Endothelial cell of umbilical vein (primary cell): ENCODE measurements at regions not wholly inside any gene's neighbourhood (a gene's known extent, or its start where the extent isn't known, plus 50 kb on each side); places are given as distances from the start of the nearest gene placed in this dataset.

Source experiments
- BruUV-seq: library from RNA; stranded (reverse); fragments of 400-500 nt; replicated peaks from 2 replicates; lab custom pipeline; 2021; lab: Mats Ljungman, UMichigan
- CTCF ChIA-PET: fragments of 300-600, 350-600 bp; sonication (Branson Sonifier 250); formaldehyde crosslinking; loops from one replicate; lab custom pipeline; 2021; ENCODE audit warnings: antibody characterized with exemption, inconsistent platforms; lab: Charles Lee
- POLR2A ChIA-PET: fragments of 300-600, 350-600 bp; sonication (Branson Sonifier 250); formaldehyde crosslinking; loops from one replicate; lab custom pipeline; 2021; ENCODE audit warnings: antibody characterized with exemption, inconsistent platforms; lab: Charles Lee
- DNase-seq: peaks from one replicate; pipeline ENCODE4 v3.0.0-alpha.2; 2011; ENCODE audit warnings: low read depth, low spot score
- FAIRE-seq: peaks from 2 replicates; lab custom pipeline; 2011; peaks lifted over from hg19 to GRCh38; lab: Jason Lieb, UNC
- H2AFZ ChIP-seq: 2 replicates; pipeline ENCODE4 v1.6.0; 2012; ENCODE audit warnings: low read depth, low read length, control low read depth, inconsistent platforms
- H3K27ac ChIP-seq: 2 replicates; pipeline ENCODE4 v1.5.1; 2011; ENCODE audit warnings: low read depth, mild to moderate bottlenecking, control low read depth, low read length, moderate library complexity; ENCODE audit not compliant: insufficient read depth
- H3K27me3 ChIP-seq, 2 experiments: 2 replicates each; pipeline versions ENCODE4 v1.6.0 to v1.6.1; 2011; ENCODE audit warnings: low read length in 2 of 2, mixed read lengths in 1 of 2; ENCODE audit not compliant: control insufficient read depth in 2 of 2, insufficient read depth in 2 of 2
- H3K36me3 ChIP-seq, 2 experiments: 2 replicates in 1 of 2; 3 replicates in 1 of 2; pipeline ENCODE4 v1.5.1; 2011; ENCODE audit warnings: low read length in 2 of 2, mild to moderate bottlenecking in 1 of 2, moderate library complexity in 1 of 2; ENCODE audit not compliant: control insufficient read depth in 2 of 2, insufficient read depth in 2 of 2; ENCODE audit errors: extremely low read depth in 1 of 2
- H3K4me1 ChIP-seq: 3 replicates; pipeline ENCODE4 v1.5.1; 2011; ENCODE audit warnings: mild to moderate bottlenecking, low read length; ENCODE audit not compliant: control insufficient read depth, insufficient read depth; ENCODE audit errors: extremely low read depth
- H3K4me2 ChIP-seq: 2 replicates; pipeline ENCODE4 v1.6.1; 2011; ENCODE audit warnings: low read length, control low read depth, mixed read lengths; ENCODE audit not compliant: insufficient read depth
- H3K4me3 ChIP-seq, 3 experiments: fragments of 200-600 bp in 1 of 3; sonication (generic), shearing (Covaris generic) in 1 of 3; replicated peaks in 1 of 3; 2 replicates each; pipeline ENCODE4 v1.5.1; 2011 to 2016; ENCODE audit warnings: control low read depth in 3 of 3, low read length in 3 of 3, mild to moderate bottlenecking in 2 of 3, inconsistent platforms in 1 of 3, low read depth in 1 of 3, moderate library complexity in 1 of 3; ENCODE audit not compliant: insufficient read depth in 1 of 3
- H3K79me2 ChIP-seq: 2 replicates; pipeline ENCODE4 v1.6.0; 2012; ENCODE audit warnings: low read length, inconsistent platforms; ENCODE audit not compliant: control insufficient read depth, insufficient read depth
- H3K9ac ChIP-seq: replicated peaks from 2 replicates; pipeline ENCODE3; 2011; ENCODE audit warnings: low read length, control low read depth; ENCODE audit not compliant: insufficient read depth; ENCODE audit errors: extremely low read depth
- H3K9me1 ChIP-seq: replicated peaks from 3 replicates; pipeline ENCODE4 v1.6.0; 2011; ENCODE audit warnings: mild to moderate bottlenecking, low read length; ENCODE audit not compliant: control insufficient read depth, insufficient read depth; ENCODE audit errors: extremely low read depth
- H3K9me3 ChIP-seq: replicated peaks from 2 replicates; pipeline ENCODE4 v1.5.1; 2012; ENCODE audit warnings: low read length, inconsistent platforms; ENCODE audit not compliant: control insufficient read depth, insufficient read depth
- H4K20me1 ChIP-seq: replicated peaks from 2 replicates; pipeline ENCODE3; 2011; ENCODE audit warnings: mild to moderate bottlenecking, low read length; ENCODE audit not compliant: control insufficient read depth, insufficient read depth; ENCODE audit errors: extremely low read depth
- EZH2 ChIP-seq: IDR thresholded peaks from 2 replicates; pipeline ENCODE4 v1.6.1; 2012; ENCODE audit warnings: borderline replicate concordance, low read depth, mild to moderate bottlenecking, moderate library complexity, low read length, inconsistent platforms; ENCODE audit not compliant: severe bottlenecking
- FOS ChIP-seq: IDR thresholded peaks from 2 replicates; pipeline ENCODE4 v1.6.1; 2011; ENCODE audit warnings: mild to moderate bottlenecking, low read length, moderate library complexity, borderline replicate concordance; ENCODE audit not compliant: insufficient read depth
- GATA2 ChIP-seq: IDR thresholded peaks from 2 replicates; pipeline ENCODE4 v1.7.0; 2011; ENCODE audit warnings: low read depth, mild to moderate bottlenecking, moderate library complexity, mixed read lengths, low read length; ENCODE audit not compliant: insufficient read length, insufficient read depth
- JUN ChIP-seq: IDR thresholded peaks from 2 replicates; pipeline ENCODE4 v1.6.1; 2011; ENCODE audit warnings: borderline replicate concordance, low read depth; ENCODE audit not compliant: insufficient read length, insufficient read depth
- MYC ChIP-seq: IDR thresholded peaks from one replicate; pipeline ENCODE4 v1.6.1; 2011; ENCODE audit warnings: mild to moderate bottlenecking, low read depth, low read length
- POLR2A ChIP-seq: IDR thresholded peaks from 2 replicates; pipeline ENCODE4 v1.6.1; 2012; ENCODE audit warnings: low read depth, mild to moderate bottlenecking, control low read depth, low read length
- POLR2AphosphoS5 ChIP-seq: IDR thresholded peaks from 2 replicates; pipeline ENCODE4 v1.6.1; 2012; ENCODE audit warnings: low read depth, mild to moderate bottlenecking, control low read depth, low read length, moderate library complexity; ENCODE audit not compliant: insufficient read depth
- dilution Hi-C: fragments of 300-500 bp; cut with MboI; formaldehyde crosslinking; loops from one replicate; pipeline ENCODE4 v1.15.0; 2019; ENCODE audit warnings: low sequenced_read_pairs; ENCODE audit not compliant: extremely low pct_ligation_motif_present
- intact Hi-C: fragments of 100-400 bp; cut with micrococcal nuclease; formaldehyde crosslinking; loops from one replicate; pipeline ENCODE4 v1.10.0; 2022
- TF ChIP-seq, protein P1 (sequence below): IDR thresholded peaks from 2 replicates; pipeline ENCODE4 v1.6.1; 2011; ENCODE audit not compliant: insufficient read depth, insufficient read length
- TF ChIP-seq, protein P2 (sequence below), 2 donors: IDR thresholded peaks; 1 replicate in 1 of 2; 2 replicates in 1 of 2; pipeline ENCODE4 v1.5.1; 2011; ENCODE audit warnings: low read length in 2 of 2, mild to moderate bottlenecking in 2 of 2, moderate library complexity in 2 of 2, control low read depth in 1 of 2, inconsistent platforms in 1 of 2, low read depth in 1 of 2; ENCODE audit not compliant: insufficient read depth in 1 of 2; ENCODE audit errors: extremely low read depth in 1 of 2

DNA sequence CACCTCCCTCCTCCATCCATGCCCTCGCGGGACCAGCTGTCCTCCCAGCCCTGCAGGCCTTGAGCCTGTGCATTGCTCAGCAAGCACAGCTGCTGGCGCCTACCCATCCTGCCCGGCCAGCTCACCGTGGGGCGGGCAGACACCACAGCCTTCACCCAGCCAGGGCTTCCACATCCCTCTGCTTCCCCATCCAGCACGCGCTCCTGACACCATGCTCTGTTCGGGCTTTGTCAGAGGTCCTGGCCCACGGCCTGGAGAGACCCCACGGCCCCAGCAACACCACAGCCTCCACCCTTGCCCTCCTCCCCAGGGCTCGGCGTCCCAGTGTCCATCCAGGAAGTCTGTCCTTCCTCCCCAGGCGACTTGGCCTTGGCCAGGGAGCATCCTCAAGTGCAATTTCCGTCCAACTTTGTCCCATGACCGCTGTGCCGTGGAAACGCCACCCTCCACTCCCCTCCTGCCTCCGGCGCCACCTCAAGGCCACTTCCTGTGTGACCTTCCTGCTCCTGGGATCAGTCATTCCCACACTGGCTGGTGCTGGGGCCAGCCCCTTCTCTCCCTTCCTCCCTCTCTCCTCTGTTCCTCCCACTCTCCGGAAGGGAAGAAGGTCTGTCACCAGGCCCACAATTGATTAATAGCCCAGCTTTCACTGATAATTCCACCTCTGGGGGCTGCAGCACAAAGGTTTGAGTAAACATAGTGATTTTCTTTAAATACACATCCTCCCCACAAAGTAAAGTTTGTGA lies 71.5 kb upstream of the SMNDC1 start:
- H2AFZ ChIP-seq = peak overlapping the region; percentile 6

DNA sequence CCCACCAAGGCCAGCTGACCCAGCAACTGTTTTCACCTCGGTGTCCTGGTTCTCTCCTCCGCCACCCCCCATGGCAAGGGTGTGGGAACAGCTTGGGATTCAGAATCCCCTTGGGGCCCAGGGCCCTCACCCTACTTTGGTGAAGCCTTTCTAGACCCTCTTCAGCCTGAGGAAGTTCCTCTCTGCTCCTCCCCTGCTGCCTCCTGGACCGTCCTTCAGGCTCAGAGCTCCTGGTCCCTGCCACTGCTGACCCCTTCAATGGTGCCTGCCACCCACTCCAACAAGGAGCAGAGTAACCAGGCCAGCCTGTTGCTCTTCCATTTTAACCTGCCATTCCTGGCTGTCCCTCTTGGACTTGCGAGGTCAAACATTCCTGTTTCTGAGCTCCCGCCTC lies 72.0 kb upstream of the SMNDC1 start:
- Histone ChIP-seq H2AFZ (peak overlapping the region; percentile 6), H3K27ac (peak overlapping the region; percentile 31), H3K4me1 (peaks cover 36% of the 10 kb centered on the region), H3K9ac (no peak overlapping the region), H3K9me1 (no peaks in the 10 kb centered on the region), H3K9me3 (no peaks in the 10 kb centered on the region), H3K4me3 (no peak overlapping the region), H3K79me2 (no peaks in the 10 kb centered on the region), H3K36me3 (no peaks in the 10 kb centered on the region), H3K27me3 (no peaks in the 10 kb centered on the region), H4K20me1 (no peaks in the 10 kb centered on the region), H3K4me2 (no peak overlapping the region)
- intact Hi-C loops = loop anchor here (1.0 to 2.0 kb wide), 2 partner anchors 22 kb away; no protein-coding TSS in a partner anchor
- TF ChIP-seq, protein P1, sequence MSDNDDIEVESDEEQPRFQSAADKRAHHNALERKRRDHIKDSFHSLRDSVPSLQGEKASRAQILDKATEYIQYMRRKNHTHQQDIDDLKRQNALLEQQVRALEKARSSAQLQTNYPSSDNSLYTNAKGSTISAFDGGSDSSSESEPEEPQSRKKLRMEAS = no peak
- TF ChIP-seq JUN = no peak
- no peak for TF ChIP-seq FOS
- no peak for TF ChIP-seq EZH2
- TF ChIP-seq POLR2AphosphoS5 = no peak
- TF ChIP-seq POLR2A = no peak
- no peak for TF ChIP-seq GATA2
- TF ChIP-seq, protein P2, sequence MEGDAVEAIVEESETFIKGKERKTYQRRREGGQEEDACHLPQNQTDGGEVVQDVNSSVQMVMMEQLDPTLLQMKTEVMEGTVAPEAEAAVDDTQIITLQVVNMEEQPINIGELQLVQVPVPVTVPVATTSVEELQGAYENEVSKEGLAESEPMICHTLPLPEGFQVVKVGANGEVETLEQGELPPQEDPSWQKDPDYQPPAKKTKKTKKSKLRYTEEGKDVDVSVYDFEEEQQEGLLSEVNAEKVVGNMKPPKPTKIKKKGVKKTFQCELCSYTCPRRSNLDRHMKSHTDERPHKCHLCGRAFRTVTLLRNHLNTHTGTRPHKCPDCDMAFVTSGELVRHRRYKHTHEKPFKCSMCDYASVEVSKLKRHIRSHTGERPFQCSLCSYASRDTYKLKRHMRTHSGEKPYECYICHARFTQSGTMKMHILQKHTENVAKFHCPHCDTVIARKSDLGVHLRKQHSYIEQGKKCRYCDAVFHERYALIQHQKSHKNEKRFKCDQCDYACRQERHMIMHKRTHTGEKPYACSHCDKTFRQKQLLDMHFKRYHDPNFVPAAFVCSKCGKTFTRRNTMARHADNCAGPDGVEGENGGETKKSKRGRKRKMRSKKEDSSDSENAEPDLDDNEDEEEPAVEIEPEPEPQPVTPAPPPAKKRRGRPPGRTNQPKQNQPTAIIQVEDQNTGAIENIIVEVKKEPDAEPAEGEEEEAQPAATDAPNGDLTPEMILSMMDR (IDR thresholded peaks at IDR 0.05; ENCODE audit: extremely low read depth in 1 of 2, insufficient read depth in 1 of 2, low read depth in 1 of 2, low read length in 2 of 2) = no peak
- TF ChIP-seq MYC = no peak
- DNase-seq = no peak
- CTCF ChIA-PET = interaction anchor here (0.8 to 3.4 kb wide), 5 partner anchors 9 to 44 kb away, joined by 3 to 14 read pairs (median 3); no protein-coding TSS in a partner anchor
- FAIRE-seq = no peak
- dilution Hi-C loops = no loop called here
- BruUV-seq = no TSS peak
- POLR2A ChIA-PET = no interaction called here

More for the DNA sequence above, 71.5 kb upstream of the SMNDC1 start:
- dilution Hi-C loops (no loop called here), intact Hi-C loops (loop anchor here (1.0 to 2.0 kb wide), 2 partner anchors 21 to 22 kb away; no protein-coding TSS in a partner anchor)
- Histone ChIP-seq H3K9me1 (no peaks in the 10 kb centered on the region), H3K79me2 (no peaks in the 10 kb centered on the region), H3K9me3 (no peaks in the 10 kb centered on the region), H3K27me3 (no peaks in the 10 kb centered on the region), H3K4me2 (no peak overlapping the region), H3K27ac (peak overlapping the region; percentile 31), H3K4me3 (no peak overlapping the region), H3K36me3 (no peaks in the 10 kb centered on the region), H4K20me1 (no peaks in the 10 kb centered on the region), H3K4me1 (peaks cover 36% of the 10 kb centered on the region), H3K9ac (no peak overlapping the region)
- no TSS peak for BruUV-seq
- FAIRE-seq (peak; percentile 75), DNase-seq (peak; percentile 55)
- TF ChIP-seq GATA2 (peak; percentile 46), EZH2 (no peak), FOS (peak; percentile 18)
- ChIA-PET CTCF (interaction anchor here (0.8 to 3.4 kb wide), 6 partner anchors 8 to 171 kb away, joined by 3 to 14 read pairs (median 3); no protein-coding TSS in a partner anchor), POLR2A (no interaction called here)
